ENCODE measurements at regions not wholly inside any gene's neighbourhood (a gene's known extent, or its start where the extent isn't known, plus 50 kb on each side); places are given as distances from the start of the nearest gene placed in this dataset.

GRCh38 chr14:101632520-101632919, 71.2 kb downstream of the DIO3 start:
- TF ChIP-seq CTCF (IDR thresholded peaks at IDR 0.05; ENCODE audit: borderline replicate concordance, extremely low read depth, low read length, poor library complexity, severe bottlenecking) (no peak), EZH2 (IDR thresholded peaks at IDR 0.05; ENCODE audit: borderline replicate concordance, low read depth, low read length, severe bottlenecking) (no peak)

Measured in DND-41 (cell line).